GM12872 (cell line): ENCODE measurements at regions not wholly inside any gene's neighbourhood (a gene's known extent, or its start where the extent isn't known, plus 50 kb on each side); places are given as distances from the start of the nearest gene placed in this dataset.

Source experiments
- TF ChIP-seq, protein P1 (sequence below): IDR thresholded peaks from 3 replicates; pipeline ENCODE4 v1.5.1; 2011; ENCODE audit warnings: low read depth, mild to moderate bottlenecking, low read length, moderate library complexity; ENCODE audit not compliant: insufficient read depth

- TF ChIP-seq, protein P1, sequence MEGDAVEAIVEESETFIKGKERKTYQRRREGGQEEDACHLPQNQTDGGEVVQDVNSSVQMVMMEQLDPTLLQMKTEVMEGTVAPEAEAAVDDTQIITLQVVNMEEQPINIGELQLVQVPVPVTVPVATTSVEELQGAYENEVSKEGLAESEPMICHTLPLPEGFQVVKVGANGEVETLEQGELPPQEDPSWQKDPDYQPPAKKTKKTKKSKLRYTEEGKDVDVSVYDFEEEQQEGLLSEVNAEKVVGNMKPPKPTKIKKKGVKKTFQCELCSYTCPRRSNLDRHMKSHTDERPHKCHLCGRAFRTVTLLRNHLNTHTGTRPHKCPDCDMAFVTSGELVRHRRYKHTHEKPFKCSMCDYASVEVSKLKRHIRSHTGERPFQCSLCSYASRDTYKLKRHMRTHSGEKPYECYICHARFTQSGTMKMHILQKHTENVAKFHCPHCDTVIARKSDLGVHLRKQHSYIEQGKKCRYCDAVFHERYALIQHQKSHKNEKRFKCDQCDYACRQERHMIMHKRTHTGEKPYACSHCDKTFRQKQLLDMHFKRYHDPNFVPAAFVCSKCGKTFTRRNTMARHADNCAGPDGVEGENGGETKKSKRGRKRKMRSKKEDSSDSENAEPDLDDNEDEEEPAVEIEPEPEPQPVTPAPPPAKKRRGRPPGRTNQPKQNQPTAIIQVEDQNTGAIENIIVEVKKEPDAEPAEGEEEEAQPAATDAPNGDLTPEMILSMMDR = no peak
These were observed 83.9 kb upstream of the ITGB1 start for GRCh38 chr10:33041783-33042437.

GRCh38 chr10:33040436-33040835, 82.4 kb upstream of the ITGB1 start:
- TF ChIP-seq, protein P1 = no peak

DNA sequence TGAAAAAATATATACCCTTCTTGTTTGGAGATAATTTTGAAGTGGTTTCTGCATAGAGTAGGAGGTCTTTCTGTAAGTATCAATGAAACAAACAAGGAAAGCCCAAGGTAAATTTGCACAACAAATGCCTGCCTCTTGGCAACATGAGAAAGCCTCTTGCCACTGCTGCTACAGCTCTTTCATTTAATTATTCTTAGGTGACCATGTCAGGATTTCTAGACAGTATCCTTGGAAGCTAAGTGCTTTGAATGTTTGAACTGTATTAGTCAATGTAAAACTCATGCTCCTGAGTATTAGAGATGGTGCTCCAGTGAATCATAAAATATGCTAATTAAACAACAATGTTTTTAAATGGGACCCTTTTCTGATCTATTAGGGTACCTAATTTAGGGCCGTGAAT, 81.2 kb upstream of the ITGB1 start:
- TF ChIP-seq, protein P1 = no peak

DNA sequence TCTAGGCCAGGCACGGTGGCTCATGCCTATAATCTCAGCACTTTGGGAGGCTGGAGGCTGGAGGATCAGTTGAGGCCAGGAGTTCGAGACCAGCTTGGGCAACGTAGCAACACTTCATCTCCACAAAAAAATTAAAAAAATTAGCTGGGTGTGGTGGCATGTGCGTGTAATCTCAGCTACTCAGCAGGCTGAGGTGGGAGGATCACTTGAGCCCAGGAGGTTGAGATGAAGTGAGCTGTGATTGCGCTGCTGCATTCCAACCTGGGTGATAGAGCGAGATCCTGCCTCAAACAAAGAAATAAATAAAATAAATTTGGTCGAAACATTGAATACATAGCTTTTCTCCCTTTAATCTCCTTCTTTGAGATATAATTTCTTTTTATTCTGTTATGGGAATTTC, 80.6 kb upstream of the ITGB1 start:
- TF ChIP-seq, protein P1 = no peak

- TF ChIP-seq, protein P1 = no peak
These were observed 79.7 kb upstream of the ITGB1 start for GRCh38 chr10:33037726-33038125.

DNA sequence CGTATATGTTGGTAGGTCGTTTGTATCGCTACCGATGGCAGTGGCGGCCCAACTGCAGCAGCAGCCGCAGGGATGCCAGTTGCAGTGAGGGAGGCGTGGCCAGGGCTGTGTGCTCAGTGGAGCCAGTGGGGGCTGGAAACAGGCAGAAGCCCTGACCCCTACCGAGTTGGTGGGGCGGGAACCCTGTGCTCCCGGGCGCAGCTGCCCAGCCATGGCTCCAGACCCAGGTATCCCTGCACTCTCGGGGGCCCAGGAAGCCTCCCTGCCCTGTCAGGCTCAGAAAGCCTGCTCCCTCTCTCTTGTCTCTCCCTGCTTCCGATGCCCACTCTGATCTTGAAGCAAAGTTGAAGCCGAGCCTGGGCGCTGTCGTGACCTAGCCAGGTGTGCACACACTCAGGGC, 78.6 kb upstream of the ITGB1 start:
- TF ChIP-seq, protein P1 = no peak

DNA sequence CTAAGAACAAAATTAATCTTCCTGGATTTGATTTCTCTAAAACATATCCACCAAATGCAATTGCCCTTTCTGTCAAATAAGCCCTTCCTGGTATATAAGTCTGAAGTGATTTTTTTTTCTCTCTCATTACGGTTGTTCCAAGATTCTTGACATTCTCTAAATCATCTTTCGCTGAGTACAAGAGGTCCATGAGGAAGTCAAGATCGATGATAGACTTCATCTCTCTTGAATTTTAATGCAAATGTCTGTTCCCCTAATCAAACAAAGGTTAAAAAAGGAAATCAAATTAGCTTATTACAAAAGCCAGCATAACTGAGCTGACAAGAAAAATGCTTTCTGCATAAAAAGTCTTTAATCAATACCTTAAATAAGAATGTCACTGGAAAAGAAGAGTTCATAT, 77.4 kb upstream of the ITGB1 start:
- TF ChIP-seq, protein P1 = no peak
